GM12875 (cell line): ENCODE measurements at regions not wholly inside any gene's neighbourhood (a gene's known extent, or its start where the extent isn't known, plus 50 kb on each side); places are given as distances from the start of the nearest gene placed in this dataset.

Experiments used
- H3K4me3 ChIP-seq: one replicate; pipeline ENCODE4 v1.5.1; 2011; ENCODE audit warnings: low read depth, low read length, control low read depth
- TF ChIP-seq, protein P1 (sequence below): IDR thresholded peaks from 2 replicates; pipeline ENCODE4 v1.5.1; 2011; ENCODE audit warnings: low read depth, mild to moderate bottlenecking, control low read depth, inconsistent platforms, low read length, moderate library complexity, borderline replicate concordance; ENCODE audit not compliant: insufficient read depth

DNA sequence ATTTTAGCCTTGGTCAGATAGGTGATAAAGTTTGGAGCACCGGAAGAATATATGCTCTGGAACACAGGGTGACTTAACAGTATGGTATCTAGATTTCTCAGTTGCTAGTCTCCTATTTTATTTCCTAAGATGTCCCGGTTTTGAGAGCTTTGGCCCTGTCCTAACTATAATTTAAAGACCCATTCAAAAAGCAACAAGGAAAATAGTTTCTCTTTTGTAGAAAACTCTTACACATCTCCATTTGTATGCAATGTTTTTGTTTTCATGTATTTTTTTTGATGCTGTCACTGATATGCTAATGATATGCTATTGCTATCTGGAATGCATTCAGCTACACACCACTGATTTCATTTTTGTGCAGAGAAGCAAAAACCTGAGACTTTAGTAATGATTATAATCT lies 237.8 kb downstream of the GPD2 start:
- H3K4me3 ChIP-seq: no peak overlapping the region
- TF ChIP-seq, protein P1, sequence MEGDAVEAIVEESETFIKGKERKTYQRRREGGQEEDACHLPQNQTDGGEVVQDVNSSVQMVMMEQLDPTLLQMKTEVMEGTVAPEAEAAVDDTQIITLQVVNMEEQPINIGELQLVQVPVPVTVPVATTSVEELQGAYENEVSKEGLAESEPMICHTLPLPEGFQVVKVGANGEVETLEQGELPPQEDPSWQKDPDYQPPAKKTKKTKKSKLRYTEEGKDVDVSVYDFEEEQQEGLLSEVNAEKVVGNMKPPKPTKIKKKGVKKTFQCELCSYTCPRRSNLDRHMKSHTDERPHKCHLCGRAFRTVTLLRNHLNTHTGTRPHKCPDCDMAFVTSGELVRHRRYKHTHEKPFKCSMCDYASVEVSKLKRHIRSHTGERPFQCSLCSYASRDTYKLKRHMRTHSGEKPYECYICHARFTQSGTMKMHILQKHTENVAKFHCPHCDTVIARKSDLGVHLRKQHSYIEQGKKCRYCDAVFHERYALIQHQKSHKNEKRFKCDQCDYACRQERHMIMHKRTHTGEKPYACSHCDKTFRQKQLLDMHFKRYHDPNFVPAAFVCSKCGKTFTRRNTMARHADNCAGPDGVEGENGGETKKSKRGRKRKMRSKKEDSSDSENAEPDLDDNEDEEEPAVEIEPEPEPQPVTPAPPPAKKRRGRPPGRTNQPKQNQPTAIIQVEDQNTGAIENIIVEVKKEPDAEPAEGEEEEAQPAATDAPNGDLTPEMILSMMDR: no peak

DNA sequence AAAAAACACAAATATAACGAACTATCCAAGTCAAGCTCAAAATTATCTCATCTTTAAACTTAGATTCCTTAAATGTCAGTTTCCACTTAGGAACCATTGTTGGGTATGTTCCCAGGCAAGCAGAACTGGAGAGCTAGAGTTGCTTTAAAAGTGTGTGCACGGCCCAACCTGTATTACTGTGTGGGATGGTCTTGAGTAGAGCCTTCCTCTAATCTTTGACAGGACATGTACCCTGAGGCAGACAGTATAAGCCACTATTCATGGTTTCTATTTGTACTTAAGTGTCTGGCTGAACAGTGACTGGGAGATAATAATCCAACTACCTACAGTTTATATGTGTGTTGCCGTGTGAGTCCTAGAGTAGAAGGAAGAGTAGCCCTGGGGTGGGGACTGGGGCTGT lies 239.7 kb downstream of the GPD2 start:
- H3K4me3 ChIP-seq: no peak overlapping the region
- TF ChIP-seq, protein P1: no peak

DNA sequence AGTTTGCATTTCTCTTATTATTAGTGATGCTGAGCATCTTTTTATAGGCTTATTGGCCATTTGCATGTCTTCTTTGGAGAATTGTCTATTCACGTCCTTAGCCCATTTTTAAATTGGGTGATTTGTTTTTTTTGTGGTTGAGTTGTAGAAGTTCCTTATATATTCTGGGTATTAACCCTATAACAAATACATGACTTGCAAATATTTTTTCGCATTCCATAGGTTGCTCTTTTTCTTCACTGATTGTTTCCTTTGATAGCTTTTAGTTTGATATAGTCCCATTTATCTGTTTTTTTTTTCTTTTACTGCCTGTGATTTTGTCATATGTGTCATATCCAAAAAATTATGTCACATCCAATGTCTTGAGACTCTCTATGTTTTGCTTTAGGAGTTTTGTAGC lies 243.6 kb downstream of the GPD2 start:
- H3K4me3 ChIP-seq: no peak overlapping the region
- TF ChIP-seq, protein P1: no peak

DNA sequence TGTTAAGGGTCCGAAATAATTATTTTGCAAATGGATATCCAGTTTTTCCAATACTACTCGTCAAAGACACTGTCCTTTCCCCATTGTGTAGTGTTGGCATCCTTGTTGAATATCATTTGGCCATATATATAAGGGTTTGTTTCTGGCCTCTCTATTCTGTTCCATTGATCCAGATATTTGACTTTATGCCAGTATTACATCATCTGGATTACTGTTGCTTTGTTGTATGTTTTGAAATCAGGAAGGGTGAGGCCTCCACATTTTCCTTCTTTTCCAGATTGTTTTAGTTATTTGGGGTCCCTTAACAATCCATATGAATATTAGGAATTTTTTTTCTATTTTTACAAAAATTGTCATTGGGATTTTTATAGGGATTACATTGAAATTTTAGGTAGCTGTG lies 244.1 kb downstream of the GPD2 start:
- H3K4me3 ChIP-seq: no peak overlapping the region
- TF ChIP-seq, protein P1: no peak

DNA sequence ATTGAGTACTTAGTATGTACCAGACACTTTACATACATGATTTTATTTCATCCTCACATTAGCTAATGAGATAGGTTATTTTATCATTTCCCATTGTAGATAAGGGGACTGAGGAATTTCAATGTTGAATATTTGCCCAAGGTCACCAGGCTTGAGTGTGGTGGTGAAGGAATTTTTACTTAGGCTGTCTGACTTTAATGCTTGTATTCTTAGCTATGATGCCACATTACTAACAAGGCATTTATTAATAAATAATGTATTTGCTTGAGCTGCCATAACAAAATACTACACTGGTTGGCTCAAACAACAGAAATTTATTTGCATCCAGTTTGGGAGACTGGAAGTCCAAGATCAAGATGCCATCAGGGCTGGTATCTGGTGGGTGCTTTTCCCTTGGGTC lies 250.9 kb downstream of the GPD2 start:
- no peak overlapping the region for H3K4me3 ChIP-seq
- TF ChIP-seq, protein P1: no peak

DNA sequence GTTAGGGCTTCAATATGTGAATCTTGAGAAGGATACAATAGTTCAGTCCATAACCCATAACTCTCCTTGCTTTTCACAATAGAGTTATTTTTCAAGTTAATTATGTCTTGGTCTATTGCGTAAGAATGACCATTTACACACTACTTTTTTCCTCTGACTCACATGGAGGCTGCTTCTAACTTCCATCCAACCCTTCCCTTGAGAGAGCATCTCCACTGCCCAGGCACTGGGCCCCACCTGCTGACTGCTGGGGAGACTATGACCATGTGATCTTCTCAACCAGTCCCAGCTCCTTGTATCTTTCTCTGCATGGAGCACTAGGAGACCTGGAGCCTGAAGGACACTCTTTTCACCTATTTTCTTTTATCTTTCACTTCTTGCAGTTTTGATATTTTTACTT lies 251.5 kb downstream of the GPD2 start:
- H3K4me3 ChIP-seq: no peak overlapping the region
- TF ChIP-seq, protein P1: no peak

DNA sequence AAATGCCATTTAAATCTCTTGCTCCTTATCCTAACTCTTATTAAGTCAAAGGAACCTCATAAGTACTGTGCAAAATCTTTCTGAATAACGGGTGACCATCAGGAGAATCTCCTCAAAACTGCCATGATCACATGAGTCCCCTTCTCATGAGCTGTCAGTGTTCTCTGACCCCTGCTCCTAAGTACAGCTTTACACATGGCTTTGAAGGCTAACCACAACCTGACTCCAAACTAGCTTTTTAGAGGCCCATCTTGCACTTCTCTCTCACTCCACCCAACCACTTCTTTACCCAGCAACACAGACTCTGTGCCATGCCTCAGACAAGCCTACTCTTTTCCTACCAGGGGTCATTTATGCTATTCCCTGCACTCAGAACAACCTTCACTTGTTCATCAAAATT lies 253.8 kb downstream of the GPD2 start:
- TF ChIP-seq, protein P1: no peak

More for the DNA sequence above, 253.8 kb downstream of the GPD2 start:
- H3K4me3 ChIP-seq: no peak overlapping the region
